Astrocyte of the spinal cord (primary cell): ENCODE measurements at regions not wholly inside any gene's neighbourhood (a gene's known extent, or its start where the extent isn't known, plus 50 kb on each side); places are given as distances from the start of the nearest gene placed in this dataset.

Source experiments
- DNase-seq: peaks from one replicate; pipeline ENCODE4 v3.0.0; 2011; ENCODE audit warnings: low read depth, low spot score
- H3K4me3 ChIP-seq: 2 replicates; pipeline ENCODE4 v1.5.1; 2011; ENCODE audit warnings: low read depth, mild to moderate bottlenecking, low read length, moderate library complexity
- in situ Hi-C: cut with HindIII; loops from 2 replicates; pipeline ENCODE4 v1.10.0; 2017; ENCODE audit warnings: low sequenced_read_pairs
- TF ChIP-seq, protein P1 (sequence below): IDR thresholded peaks from 2 replicates; pipeline ENCODE4 v1.5.1; 2012; ENCODE audit warnings: low read depth, mild to moderate bottlenecking, low read length, inconsistent platforms

DNA sequence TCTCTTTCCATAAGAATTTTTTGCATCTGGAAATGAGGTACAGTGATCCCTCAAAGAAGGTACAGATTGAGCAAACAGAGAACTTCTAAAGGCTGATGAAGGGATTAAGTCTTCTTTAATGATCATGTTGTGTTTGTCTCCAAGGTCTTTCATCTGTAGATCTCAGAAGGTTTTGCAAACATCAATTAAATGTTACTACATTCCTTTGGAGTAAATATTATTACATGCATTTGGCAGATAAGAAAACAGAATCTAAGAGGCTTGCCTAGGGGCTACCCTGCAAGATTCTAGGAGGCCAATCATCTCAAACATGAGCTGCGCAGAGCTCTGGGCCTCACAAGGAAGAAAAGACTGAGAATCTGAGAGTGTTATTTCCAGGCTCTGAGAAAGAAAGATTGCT, 70.9 kb upstream of the LPP start:
- in situ Hi-C loops, result no loop called here
- DNase-seq, result no peak
- TF ChIP-seq, protein P1, sequence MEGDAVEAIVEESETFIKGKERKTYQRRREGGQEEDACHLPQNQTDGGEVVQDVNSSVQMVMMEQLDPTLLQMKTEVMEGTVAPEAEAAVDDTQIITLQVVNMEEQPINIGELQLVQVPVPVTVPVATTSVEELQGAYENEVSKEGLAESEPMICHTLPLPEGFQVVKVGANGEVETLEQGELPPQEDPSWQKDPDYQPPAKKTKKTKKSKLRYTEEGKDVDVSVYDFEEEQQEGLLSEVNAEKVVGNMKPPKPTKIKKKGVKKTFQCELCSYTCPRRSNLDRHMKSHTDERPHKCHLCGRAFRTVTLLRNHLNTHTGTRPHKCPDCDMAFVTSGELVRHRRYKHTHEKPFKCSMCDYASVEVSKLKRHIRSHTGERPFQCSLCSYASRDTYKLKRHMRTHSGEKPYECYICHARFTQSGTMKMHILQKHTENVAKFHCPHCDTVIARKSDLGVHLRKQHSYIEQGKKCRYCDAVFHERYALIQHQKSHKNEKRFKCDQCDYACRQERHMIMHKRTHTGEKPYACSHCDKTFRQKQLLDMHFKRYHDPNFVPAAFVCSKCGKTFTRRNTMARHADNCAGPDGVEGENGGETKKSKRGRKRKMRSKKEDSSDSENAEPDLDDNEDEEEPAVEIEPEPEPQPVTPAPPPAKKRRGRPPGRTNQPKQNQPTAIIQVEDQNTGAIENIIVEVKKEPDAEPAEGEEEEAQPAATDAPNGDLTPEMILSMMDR, result no peak
- no peak overlapping the region for H3K4me3 ChIP-seq

DNA sequence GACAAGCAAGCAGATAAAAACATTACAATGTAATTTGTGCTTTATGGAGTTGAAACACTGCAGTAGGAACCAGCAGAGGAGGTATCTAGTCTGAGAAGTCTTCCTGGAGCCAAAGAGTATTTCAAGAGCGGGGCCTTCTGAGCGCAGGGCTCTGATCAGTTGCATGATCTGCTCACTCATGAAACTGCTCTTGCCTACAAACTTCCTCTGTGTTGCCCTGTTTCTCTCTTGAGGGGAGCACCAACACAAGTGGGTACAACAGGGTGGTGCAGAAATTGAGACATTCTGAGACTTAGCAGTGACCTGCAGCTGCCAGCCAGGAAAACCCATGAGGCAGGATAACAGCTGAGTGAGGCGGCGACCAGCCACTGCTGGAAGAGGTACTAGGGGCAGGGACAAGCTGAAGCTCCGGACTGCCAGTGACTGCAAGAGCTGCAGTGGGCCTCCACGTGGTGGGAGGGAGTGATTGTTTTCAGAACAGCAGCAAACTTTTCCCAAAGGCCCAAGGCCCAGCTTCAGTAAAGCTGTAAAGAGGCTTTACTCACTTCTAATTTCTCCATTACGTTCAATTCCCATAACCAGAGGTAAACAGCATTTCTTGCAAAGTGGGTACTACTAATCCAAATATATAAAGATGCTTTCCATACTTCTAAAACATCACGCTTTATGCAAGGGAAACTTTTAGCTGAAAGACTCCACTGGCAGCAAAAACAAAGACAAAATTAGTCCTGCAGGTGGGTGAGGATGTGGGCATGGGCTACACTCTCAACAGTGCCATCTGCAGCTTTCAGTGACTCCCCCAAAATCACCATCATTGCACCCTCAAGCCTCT, 69.0 kb upstream of the LPP start:
- no peak overlapping the region for H3K4me3 ChIP-seq
- TF ChIP-seq, protein P1, result no peak
- in situ Hi-C loops, result no loop called here
- no peak for DNase-seq

DNA sequence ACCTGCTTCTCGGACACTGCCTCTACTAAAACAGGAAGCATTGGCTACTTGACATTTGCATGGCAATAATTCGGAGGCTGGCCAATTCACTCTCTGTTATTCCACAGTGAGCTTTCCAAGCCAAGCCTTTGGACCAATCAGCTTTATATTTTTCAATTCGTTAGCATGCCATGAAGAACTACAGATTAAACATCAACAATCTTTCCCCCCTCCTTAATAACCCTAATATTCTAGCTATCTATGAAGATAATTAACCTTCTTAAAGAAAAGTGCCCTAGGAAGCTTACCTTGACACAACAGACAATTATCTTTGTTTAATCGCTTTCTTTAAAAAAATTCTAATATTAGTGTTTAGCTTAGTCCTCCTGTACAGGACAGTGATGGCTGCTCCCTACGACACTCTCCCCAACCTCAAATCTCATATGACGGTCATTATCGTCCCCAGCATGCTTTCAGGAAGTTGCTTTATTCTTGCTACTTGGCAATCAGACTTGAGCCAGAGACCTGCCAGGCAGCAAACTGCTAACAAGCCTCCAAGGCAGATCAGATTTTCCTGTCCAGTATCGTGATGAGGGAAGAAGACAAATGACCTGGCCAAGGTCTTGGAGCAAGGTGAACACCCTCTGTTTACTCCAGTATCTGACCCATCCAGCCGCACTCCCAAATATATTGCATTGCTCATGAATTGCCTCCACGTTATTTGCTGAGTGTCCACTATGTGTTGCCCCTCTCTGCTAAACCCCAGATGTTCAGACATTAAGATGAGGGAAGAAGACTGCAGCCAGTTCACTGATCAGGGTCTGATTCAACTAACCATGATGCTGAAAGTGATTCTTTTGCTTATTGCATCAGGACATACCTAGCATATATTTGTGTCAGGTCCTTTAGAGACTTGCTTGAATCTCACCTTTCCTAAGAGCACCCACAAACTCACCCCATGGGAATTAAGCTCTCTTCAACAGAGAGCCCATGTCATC, 68.1 kb upstream of the LPP start:
- TF ChIP-seq, protein P1, result no peak
- in situ Hi-C loops, result no loop called here

DNA sequence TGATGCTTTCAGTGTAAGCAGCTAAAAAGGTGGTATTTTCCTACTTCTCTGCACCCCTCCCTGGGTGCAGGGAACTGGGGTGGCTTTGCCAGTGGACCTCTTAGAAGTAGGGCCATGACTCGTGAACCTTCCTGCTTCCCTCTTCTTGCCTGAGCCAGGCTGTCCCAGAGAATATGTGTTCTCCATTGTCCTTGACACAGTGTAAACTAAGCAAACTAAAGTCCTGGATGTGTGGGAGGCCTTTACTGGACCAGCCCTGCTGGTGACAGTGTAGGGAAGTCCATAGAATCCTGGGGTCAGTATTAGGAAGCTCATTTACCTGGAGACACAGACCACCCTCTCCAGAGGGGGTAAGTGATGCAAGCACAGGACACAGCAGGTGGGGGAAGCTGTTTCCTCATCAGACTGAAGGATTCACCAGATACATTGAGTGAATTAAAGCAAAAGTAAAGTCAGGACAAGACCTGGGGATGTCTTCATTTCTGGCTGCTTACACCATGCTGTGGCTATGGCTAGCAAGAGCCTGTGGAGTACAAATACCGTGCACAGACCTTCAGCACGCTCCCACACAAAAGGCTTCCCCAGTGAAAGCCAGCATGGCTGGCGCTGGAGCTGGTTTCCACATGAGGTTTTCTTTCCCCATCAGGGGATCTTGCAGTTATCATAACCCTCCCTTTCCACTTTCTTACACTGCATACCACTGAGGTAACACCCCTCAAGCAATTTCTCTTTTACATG, 64.8 kb upstream of the LPP start:
- H3K4me3 ChIP-seq, result no peak overlapping the region

More for the DNA sequence above, 68.1 kb upstream of the LPP start:
- DNase-seq, result no peak
- H3K4me3 ChIP-seq, result no peak overlapping the region

DNA sequence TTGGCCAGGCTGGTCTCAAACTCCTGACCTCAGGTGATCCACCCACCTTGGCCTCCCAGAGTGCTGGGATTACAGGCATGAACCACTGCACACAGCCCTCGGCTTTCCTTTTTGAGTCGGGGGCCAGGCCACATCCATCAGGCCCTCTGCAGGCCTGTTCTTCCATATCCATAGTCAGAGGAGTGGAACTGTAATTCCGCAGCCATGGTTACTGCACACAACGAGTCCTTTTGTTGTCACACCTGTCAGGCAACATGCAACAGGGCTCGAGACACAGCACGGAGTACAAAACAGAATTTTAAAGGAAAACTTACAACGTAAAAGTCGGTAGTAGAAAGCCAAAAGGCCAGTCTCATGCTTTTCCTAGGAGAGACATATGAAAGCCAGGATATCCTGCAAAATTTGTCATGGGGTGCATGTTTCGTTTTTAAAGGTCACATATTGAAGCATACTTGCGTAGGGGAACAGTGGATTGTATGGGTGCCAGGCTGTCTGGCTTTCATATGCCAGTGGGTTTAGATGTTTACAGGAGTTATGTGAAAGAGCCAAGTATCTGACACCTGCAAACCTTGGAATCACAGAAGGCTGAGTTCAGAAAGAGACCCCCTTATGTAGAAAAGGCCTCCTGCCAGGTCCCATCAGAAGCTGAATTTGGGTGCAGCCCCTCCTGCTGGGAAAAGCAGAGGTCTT, 63.2 kb upstream of the LPP start:
- H3K4me3 ChIP-seq, result no peak overlapping the region
- in situ Hi-C loops, result no loop called here
- DNase-seq, result no peak
- TF ChIP-seq, protein P1, result no peak

More for the DNA sequence above, 64.8 kb upstream of the LPP start:
- TF ChIP-seq, protein P1, result no peak
- no peak for DNase-seq
- in situ Hi-C loops, result no loop called here
